ENCODE measurements at regions not wholly inside any gene's neighbourhood (a gene's known extent, or its start where the extent isn't known, plus 50 kb on each side); places are given as distances from the start of the nearest gene placed in this dataset.

DNA sequence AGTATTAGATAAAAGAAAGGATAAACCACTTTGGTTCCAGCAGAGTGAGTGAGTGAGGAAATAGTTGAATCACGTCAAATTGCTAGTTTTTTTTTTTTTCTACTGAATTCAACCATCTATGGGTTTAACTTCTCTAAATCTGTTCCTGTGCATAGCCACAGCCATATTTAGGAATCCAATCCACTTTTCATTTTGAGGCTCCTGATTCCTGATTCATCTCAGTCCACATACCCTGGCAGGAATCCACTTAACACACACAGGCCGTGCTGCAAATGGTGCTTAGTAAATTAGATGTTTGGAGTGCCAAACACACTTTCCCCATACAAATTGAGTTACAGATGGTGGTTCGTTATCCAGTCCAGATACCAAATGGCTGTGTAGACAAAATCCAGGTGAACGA, 220.3 kb downstream of the ALDH8A1 start:
- H3K27ac Mint-ChIP-seq: no peak overlapping the region
- ATAC-seq (ENCODE audit: low read depth): no peak

DNA sequence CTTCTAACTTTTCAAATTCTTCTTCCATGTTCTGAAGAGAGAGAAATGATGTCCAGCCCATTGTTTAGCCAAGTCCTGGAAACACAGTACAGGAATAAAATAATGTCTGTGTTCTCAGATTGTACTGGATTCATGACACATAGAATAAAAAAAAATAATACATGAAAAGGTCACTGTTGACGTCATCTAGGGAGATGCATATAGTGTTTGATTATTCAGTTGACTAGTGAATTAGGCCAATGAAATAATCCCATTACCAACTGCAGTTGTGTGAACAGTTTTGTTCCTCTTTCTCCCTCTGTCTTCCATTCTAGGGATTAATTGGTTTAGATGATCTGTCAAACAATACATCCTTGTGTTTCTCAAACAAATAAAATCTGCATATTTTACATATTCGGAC, 222.8 kb downstream of the ALDH8A1 start:
- DNase-seq (no peak), ATAC-seq (ENCODE audit: low read depth) (no peak)
- peaks cover 14% of the 10 kb centered on the region for H3K27me3 Mint-ChIP-seq
- CTCF ChIA-PET: no interaction called here
- H3K9me3 Mint-ChIP-seq: no peaks in the 10 kb centered on the region
- no peaks in the 10 kb centered on the region for H3K36me3 Mint-ChIP-seq (ENCODE audit: low read depth)
- H3K27ac Mint-ChIP-seq: no peak overlapping the region
- POLR2A ChIA-PET: no interaction called here
- TF ChIP-seq, protein P1, sequence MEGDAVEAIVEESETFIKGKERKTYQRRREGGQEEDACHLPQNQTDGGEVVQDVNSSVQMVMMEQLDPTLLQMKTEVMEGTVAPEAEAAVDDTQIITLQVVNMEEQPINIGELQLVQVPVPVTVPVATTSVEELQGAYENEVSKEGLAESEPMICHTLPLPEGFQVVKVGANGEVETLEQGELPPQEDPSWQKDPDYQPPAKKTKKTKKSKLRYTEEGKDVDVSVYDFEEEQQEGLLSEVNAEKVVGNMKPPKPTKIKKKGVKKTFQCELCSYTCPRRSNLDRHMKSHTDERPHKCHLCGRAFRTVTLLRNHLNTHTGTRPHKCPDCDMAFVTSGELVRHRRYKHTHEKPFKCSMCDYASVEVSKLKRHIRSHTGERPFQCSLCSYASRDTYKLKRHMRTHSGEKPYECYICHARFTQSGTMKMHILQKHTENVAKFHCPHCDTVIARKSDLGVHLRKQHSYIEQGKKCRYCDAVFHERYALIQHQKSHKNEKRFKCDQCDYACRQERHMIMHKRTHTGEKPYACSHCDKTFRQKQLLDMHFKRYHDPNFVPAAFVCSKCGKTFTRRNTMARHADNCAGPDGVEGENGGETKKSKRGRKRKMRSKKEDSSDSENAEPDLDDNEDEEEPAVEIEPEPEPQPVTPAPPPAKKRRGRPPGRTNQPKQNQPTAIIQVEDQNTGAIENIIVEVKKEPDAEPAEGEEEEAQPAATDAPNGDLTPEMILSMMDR (IDR thresholded peaks at IDR 0.05): no peak
- H3K4me3 Mint-ChIP-seq: no peak overlapping the region
- H3K4me1 Mint-ChIP-seq: no peaks in the 10 kb centered on the region
- intact Hi-C loops (cut with micrococcal nuclease): no loop called here

More for the DNA sequence above, 220.3 kb downstream of the ALDH8A1 start:
- Mint-ChIP-seq H3K27me3 (peaks cover 12% of the 10 kb centered on the region), H3K36me3 (ENCODE audit: low read depth) (no peaks in the 10 kb centered on the region), H3K9me3 (no peaks in the 10 kb centered on the region), H3K4me1 (no peaks in the 10 kb centered on the region), H3K4me3 (no peak overlapping the region)
- DNase-seq: no peak
- TF ChIP-seq, protein P1 (IDR thresholded peaks at IDR 0.05): no peak
- intact Hi-C loops (cut with micrococcal nuclease): no loop called here
- CTCF ChIA-PET: no interaction called here
- POLR2A ChIA-PET: no interaction called here

DNA sequence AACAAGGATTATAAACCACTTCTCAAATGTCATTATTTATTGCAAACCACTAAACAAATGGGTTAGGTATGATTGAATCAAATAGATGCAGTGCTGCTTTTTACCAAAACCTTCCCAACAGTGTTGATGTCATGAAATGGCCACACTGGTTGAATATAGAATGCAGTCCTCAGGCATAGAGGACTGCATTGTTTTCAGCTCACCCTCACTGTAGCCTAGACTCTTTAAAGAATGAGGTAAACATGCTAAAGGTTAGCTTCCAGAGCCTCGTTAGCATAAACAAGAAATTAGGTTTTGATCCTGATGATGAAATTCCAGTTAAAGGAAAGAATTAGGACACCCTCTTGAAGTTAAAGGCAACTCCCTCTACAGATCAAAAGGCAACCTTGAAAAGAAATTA, 224.3 kb downstream of the ALDH8A1 start:
- Mint-ChIP-seq H3K27ac (no peak overlapping the region), H3K27me3 (peaks cover 14% of the 10 kb centered on the region), H3K36me3 (ENCODE audit: low read depth) (no peaks in the 10 kb centered on the region), H3K4me3 (no peak overlapping the region), H3K9me3 (no peaks in the 10 kb centered on the region), H3K4me1 (no peaks in the 10 kb centered on the region)
- no peak for ATAC-seq (ENCODE audit: low read depth)
- ChIA-PET POLR2A (no interaction called here), CTCF (no interaction called here)
- intact Hi-C loops (cut with micrococcal nuclease): no loop called here
- DNase-seq: no peak
- TF ChIP-seq, protein P1 (IDR thresholded peaks at IDR 0.05): no peak

DNA sequence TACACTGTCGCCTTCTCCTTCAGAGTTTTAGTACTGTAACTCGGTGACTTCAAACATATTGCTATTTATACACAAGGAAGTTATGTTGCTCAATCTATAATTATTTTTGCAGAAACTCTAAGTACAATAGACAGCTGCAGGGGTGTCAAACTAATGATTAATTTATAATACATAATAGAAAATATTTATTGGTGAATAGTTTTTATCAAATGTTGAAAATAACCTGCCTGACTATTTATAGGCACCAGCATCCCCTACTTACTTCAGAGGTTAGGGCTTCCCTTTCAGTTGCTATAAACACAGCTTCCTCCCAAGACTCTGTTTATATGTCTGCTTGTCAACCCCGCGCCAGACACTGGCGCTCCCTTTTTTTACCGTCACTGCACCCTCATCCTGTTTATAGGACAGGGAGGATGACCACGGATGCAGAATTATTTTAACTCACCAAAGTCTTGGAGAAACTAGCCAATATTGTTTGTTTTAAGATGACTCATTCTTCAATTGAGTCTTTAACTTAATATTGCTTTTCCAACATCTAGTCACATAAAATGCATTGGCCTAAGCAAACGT, 225.0 kb downstream of the ALDH8A1 start:
- TF ChIP-seq, protein P1 (IDR thresholded peaks at IDR 0.05): no peak
- ChIA-PET POLR2A (no interaction called here), CTCF (no interaction called here)
- Mint-ChIP-seq H3K9me3 (no peaks in the 10 kb centered on the region), H3K36me3 (ENCODE audit: low read depth) (no peaks in the 10 kb centered on the region), H3K4me3 (no peak overlapping the region), H3K4me1 (no peaks in the 10 kb centered on the region), H3K27ac (no peak overlapping the region), H3K27me3 (peaks cover 14% of the 10 kb centered on the region)
- DNase-seq (no peak), ATAC-seq (ENCODE audit: low read depth) (no peak)
- intact Hi-C loops (cut with micrococcal nuclease): no loop called here

DNA sequence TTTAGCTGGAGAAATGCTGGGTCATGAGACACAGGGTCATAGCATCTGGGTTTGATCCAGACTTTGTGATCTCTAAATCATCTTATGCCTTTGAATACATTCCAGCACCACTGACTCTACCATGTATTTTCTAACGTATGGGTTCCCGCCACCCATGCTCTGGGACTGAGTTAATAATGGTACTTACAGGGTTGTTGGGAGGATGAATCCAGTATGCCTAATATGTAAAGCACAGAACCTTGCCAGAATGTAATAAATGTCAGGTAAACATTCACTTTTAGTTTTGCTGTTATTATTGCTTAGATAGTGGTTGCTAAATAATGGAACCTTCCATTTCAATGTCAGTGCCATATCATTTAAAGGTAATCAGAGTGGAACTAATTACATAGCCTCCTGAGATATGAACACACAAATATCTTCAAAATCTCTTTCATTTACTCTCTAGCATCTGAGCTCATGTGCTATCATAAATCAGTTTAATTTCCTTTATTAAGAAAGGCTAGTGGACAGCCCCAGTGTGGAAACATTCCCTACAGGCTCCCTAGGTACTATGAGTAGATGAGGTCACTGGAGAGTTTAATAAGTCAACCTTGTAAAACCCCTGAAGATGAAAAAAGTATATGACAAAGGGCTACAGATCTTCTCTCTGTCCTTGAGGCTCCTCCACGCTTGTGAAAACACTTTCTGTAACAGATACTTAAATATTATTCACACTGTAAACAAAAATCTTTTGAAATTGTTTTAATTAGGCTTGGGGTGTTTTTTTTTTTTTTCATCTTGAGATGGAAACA, 226.6 kb downstream of the ALDH8A1 start:
- DNase-seq (no peak), ATAC-seq (ENCODE audit: low read depth) (no peak)
- Mint-ChIP-seq H3K27me3 (peaks cover 12% of the 10 kb centered on the region), H3K9me3 (no peaks in the 10 kb centered on the region), H3K27ac (no peak overlapping the region), H3K4me3 (no peak overlapping the region), H3K36me3 (ENCODE audit: low read depth) (no peaks in the 10 kb centered on the region), H3K4me1 (no peaks in the 10 kb centered on the region)
- intact Hi-C loops (cut with micrococcal nuclease): no loop called here
- ChIA-PET CTCF (interaction anchor here (0.6 kb wide), 1 partner anchor 18 kb away, joined by 3 read pairs; no protein-coding TSS in a partner anchor), POLR2A (no interaction called here)
- TF ChIP-seq, protein P1 (IDR thresholded peaks at IDR 0.05): no peak
